ENCODE measurements at regions not wholly inside any gene's neighbourhood (a gene's known extent, or its start where the extent isn't known, plus 50 kb on each side); places are given as distances from the start of the nearest gene placed in this dataset.

DNA sequence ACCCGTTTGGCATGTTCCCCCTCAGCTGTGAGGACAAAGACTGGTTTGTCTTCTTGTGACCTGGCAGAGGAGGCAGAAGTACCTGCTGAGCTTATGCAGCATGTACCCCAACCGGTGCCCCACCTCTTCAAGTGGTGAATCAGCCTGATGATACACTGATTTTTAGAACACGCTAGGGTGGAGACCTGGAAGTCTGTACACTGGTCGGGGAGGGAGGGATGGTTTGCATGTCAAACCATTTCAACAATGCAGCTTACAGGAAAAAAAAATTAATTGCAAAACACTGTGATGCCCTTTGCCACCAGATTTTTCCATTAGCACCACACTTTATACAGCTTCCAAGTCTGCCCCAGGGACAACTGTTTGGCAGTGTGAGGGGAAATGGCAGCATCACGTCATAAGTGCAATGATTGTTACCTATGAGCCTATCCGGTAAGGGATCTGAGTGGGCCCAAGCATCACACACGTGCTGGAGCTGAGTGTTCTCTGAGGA lies 155.1 kb upstream of the DMRT1 start:
- TF ChIP-seq, protein P1, sequence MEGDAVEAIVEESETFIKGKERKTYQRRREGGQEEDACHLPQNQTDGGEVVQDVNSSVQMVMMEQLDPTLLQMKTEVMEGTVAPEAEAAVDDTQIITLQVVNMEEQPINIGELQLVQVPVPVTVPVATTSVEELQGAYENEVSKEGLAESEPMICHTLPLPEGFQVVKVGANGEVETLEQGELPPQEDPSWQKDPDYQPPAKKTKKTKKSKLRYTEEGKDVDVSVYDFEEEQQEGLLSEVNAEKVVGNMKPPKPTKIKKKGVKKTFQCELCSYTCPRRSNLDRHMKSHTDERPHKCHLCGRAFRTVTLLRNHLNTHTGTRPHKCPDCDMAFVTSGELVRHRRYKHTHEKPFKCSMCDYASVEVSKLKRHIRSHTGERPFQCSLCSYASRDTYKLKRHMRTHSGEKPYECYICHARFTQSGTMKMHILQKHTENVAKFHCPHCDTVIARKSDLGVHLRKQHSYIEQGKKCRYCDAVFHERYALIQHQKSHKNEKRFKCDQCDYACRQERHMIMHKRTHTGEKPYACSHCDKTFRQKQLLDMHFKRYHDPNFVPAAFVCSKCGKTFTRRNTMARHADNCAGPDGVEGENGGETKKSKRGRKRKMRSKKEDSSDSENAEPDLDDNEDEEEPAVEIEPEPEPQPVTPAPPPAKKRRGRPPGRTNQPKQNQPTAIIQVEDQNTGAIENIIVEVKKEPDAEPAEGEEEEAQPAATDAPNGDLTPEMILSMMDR (IDR thresholded peaks at IDR 0.05; ENCODE audit: low read depth, low read length, missing input control) = no peak
- TF ChIP-seq GABPA (IDR thresholded peaks at IDR 0.05 in 1 of 2, conservative IDR thresholded peaks at IDR 0.05 in 1 of 2) (peak; percentile 44 to 83), RAD21 (IDR thresholded peaks at IDR 0.05) (peak; percentile 54 to 55), HNF4A (conservative IDR thresholded peaks at IDR 0.05) (peak; percentile 73 to 86), YY1 (IDR thresholded peaks at IDR 0.05) (peak; percentile 72), JUND (IDR thresholded peaks at IDR 0.05) (peak; percentile 80 to 86)
- TF ChIP-seq, protein P2, sequence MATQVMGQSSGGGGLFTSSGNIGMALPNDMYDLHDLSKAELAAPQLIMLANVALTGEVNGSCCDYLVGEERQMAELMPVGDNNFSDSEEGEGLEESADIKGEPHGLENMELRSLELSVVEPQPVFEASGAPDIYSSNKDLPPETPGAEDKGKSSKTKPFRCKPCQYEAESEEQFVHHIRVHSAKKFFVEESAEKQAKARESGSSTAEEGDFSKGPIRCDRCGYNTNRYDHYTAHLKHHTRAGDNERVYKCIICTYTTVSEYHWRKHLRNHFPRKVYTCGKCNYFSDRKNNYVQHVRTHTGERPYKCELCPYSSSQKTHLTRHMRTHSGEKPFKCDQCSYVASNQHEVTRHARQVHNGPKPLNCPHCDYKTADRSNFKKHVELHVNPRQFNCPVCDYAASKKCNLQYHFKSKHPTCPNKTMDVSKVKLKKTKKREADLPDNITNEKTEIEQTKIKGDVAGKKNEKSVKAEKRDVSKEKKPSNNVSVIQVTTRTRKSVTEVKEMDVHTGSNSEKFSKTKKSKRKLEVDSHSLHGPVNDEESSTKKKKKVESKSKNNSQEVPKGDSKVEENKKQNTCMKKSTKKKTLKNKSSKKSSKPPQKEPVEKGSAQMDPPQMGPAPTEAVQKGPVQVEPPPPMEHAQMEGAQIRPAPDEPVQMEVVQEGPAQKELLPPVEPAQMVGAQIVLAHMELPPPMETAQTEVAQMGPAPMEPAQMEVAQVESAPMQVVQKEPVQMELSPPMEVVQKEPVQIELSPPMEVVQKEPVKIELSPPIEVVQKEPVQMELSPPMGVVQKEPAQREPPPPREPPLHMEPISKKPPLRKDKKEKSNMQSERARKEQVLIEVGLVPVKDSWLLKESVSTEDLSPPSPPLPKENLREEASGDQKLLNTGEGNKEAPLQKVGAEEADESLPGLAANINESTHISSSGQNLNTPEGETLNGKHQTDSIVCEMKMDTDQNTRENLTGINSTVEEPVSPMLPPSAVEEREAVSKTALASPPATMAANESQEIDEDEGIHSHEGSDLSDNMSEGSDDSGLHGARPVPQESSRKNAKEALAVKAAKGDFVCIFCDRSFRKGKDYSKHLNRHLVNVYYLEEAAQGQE (IDR thresholded peaks at IDR 0.05) = peak; percentile 78
- TF ChIP-seq, protein P3, sequence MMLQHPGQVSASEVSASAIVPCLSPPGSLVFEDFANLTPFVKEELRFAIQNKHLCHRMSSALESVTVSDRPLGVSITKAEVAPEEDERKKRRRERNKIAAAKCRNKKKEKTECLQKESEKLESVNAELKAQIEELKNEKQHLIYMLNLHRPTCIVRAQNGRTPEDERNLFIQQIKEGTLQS (IDR thresholded peaks at IDR 0.05) = peak; percentile 41
- TF ChIP-seq, protein P4, sequence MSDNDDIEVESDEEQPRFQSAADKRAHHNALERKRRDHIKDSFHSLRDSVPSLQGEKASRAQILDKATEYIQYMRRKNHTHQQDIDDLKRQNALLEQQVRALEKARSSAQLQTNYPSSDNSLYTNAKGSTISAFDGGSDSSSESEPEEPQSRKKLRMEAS (IDR thresholded peaks at IDR 0.05) = peak; percentile 63
